GM21723 (cell line): ENCODE measurements at regions not wholly inside any gene's neighbourhood (a gene's known extent, or its start where the extent isn't known, plus 50 kb on each side); places are given as distances from the start of the nearest gene placed in this dataset.
"Not testable (repeated sequence)": the region's sequence is repeated elsewhere in the genome, so short reads cannot be mapped to it uniquely, and the experiment has no call there.

Experiments
- ATAC-seq: cut with Tn5 transposase; IDR thresholded peaks from one replicate; pipeline ENCODE4 v1.9.1; 2021; ENCODE audit warnings: mild to moderate bottlenecking, moderate library complexity; ENCODE audit not compliant: unreplicated experiment

DNA sequence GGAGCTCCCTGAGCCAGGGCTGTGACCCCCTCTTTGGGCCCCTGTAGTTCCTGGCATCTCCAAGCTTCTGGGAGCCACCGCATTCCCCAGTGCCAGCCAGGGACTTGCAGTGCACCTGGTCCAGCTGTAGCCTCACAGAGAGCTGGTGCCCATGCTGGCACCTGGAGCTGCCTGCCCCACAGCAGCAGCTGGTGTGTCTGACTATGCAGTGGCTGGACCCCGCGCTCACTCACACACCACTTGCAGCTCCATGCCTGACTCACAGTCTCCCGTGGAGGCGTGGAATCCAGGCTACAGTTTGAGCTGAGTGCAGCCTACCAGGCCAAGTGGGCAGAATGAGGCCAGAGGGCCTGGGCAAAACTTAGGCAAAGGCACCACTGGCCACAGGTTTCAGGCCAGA, 102.2 kb upstream of the NAMPT start:
- ATAC-seq = no peak

DNA sequence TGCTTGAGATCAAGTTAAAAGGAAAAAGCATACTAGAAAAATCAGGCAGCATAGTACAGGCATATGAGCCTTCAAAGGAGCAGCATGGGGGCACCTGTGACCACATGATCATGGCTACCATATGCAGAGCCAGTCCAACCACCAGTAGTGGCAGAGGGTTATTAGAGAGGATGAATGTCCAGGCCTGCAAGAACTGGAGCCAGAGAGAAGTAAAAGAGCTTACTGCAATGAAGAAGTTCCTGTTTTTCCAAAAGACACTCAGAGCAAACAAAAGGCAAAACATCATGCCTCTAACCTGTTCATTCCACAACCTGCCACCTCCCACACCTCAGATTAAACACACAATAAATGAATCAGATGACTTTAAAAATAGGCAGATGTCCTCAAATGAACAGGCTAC, 99.6 kb upstream of the NAMPT start:
- no peak for ATAC-seq

DNA sequence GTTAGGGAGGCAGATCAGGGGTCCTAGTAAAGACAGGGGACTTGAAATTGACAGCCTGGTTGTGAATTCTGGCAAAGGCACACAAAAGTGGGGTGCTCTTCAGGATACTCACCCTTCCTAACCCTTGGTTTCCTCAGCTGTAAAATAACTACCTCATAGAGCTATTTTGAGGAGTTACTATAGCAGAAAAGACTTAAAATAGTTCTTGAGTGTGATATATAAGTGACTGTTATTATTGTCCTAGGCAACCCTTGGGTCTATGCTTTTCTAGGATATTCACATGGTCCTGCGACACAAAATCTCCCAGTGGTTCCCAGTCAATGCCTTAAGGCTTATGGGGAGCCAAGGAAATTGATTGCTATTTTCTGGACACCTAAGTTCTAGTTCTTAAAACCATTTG, 98.1 kb upstream of the NAMPT start:
- ATAC-seq = no peak

GRCh38 chr7:106382129-106382528, 97.3 kb upstream of the NAMPT start:
- no peak for ATAC-seq

GRCh38 chr7:106381252-106381651, 96.5 kb upstream of the NAMPT start:
- ATAC-seq = no peak

DNA sequence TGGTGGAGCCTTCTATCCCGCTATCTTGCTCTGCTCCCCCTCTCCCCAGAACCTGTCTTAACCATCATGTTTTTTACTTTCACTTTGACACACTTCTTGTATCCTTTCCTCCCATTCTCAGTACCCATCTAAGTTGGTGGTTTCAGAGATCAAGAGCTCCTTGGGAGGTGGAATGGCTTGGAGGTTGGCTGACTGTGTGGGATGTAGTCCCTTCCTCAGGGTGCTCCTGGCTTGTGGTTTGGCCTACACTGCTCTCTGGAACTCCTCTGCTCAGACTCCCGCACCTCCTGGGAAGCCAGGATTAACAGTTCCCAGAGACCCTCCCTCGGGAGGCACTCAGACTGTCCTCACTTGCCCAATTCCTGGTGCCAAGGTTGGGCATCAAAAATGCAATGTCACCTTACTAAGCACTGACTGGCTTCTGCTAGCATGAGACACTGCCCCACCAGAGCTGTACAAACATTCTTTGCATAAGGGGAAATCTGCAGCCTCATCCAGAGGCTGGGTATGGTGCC, 93.1 kb upstream of the NAMPT start:
- ATAC-seq = no peak

DNA sequence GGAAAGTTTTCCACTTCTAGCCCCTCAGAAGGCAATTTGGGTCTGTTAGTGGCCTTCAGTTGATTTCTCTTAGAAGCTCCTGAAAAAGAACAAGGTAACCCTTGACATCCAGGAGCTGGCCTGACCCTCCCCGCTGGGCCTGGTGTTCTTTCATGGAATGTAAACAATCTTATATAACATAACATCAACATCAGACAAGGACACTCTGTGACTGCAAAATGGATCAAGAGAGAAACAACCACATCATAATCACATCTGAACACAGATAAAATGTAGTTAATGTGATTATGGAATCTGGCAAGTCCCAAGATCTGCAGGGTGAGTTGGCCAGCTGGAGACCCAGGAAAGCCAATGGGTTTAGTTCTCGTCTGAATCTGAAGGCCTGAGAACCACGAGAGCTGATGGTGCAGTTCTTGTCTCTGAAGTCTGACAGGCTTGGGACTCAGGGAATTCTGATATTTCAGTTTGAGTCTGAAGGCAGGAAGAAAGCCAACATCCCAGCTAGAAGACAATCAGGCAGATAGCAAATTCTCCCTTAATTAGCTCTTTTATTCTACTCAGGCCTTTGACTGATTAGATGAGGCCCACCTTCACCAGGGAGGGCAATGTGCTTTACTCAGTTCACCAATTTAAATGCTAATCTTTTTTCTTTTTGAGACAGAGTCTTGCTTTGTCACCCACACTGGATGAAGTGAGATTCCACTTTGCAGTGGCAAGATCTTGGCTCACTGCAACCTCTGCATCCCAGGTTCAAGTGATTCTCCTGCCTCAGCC, 91.4 kb upstream of the NAMPT start:
- ATAC-seq = no peak

DNA sequence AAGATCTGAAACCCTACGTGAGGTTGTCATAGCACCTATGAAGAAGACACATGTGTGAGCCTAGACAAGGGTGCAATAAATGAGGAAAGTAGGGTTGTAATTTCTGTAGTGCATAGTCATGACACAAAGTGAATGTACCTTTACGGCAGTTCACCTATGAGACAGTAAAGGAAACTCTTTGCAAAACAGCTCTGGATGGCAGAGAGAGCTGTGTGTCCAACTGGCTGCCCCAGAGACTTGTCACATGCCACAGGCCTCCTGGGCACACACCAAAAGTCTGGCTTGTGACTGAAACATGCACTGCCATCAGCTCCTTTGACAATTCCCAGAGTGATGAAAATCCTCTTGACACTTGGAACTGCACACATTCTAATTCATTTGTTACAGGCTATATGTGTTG, 90.7 kb upstream of the NAMPT start:
- ATAC-seq = no peak

DNA sequence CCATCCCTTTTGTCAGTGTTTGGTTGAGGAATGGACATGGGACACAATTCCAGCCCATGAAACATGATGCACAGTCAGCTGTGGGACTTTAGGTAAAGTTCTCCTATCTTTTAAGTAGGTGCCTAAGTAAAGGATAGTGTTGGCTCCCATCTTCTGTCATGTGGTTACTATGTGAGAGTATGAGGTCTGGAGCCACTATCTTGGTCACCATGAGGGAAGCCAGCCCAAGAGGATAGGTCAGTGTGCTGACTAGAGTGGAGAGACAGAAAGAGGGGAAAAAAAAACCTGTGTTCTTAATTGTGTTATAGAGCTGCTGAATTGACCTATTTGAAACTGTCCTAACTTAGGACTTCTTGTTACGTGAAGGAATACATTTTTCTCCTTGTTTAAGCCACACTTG, 89.7 kb upstream of the NAMPT start:
- ATAC-seq = no peak

- ATAC-seq = no peak
Measured at GRCh38 chr7:106372595-106373318, 88.0 kb upstream of the NAMPT start.

DNA sequence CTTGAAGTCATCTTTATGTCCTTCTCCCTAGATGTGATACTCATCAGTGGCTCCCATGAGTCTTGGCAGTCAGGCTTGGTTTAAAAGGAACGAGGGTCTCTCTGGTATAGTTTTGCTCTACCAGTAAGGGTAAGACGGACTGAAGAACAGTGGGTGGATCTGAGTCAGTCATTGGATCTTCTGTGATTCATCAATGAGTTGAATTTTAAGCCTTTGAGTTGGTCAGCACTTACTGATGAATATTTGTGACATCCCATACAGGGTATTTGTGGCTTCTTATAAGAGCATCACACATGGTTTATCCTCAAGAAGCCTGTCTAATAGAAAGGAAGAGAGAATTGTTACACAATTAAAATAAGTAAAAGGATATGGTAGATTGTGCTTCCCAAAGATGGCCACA, 87.3 kb upstream of the NAMPT start:
- ATAC-seq = no peak

DNA sequence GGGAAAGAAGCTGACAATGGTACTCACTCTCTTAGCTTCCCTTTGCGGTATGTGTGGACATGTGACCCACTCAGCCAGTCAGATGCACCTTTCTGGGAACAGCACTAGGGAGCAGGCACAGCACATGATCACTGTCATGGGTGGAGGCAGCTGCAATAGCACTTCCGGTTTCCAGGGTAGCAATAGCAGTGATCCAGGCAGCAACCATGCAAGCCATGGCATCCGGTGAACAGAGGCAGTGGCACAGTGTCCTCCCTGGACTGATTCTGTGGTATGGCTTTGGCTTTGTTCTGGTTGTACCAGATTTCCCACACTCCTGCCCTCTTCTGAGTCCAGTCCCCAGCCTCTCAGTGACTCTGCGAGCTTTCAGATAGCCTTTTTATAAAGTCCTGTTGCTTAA, 86.8 kb upstream of the NAMPT start:
- no peak for ATAC-seq

- no peak for ATAC-seq
Measured at GRCh38 chr7:106370542-106370941, 85.8 kb upstream of the NAMPT start.

DNA sequence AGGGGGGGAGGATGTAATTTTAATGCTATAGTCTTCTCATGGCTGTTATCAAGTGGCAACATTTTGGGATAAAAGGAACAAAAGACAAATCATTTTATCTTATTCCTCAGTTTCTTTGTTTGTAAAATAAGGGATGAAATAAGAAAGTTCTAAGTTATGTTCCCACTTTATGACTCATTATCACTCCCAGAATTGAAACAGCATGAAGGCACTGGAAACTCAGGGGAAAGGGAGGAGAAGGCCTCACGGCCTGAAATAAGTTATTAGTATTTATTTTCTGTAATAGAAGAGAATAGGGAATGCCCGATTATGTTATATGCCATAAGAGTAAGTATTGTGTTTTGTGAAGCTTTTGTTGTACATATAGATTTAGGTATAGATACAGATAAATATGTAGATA, 85.0 kb upstream of the NAMPT start:
- no peak for ATAC-seq

GRCh38 chr7:106369352-106369751, 84.6 kb upstream of the NAMPT start:
- no peak for ATAC-seq

DNA sequence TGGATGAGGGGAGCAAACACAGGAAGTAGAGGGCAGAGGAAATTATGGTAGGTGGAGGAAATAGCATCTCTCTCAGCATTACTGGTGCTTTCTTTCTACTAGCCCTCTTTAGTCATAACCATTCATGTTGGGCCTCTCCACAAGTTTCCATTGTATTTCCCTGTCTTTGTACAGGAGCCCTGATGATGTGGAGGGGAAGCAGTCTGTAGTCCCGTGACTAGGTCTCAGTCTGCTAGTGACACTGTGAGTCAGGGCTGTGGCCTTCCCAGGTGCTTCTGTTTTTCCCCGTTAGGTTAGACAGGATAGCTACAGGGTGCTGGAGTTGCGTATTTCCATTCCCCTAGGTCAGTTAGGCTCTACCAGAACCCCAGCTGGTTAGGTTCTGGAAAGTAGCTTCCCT, 82.9 kb upstream of the NAMPT start:
- no peak for ATAC-seq

- no peak for ATAC-seq
Measured at GRCh38 chr7:106367018-106367420, 82.2 kb upstream of the NAMPT start.

- ATAC-seq = peak; percentile 88
Measured at GRCh38 chr7:106365252-106366005, 80.6 kb upstream of the NAMPT start.

DNA sequence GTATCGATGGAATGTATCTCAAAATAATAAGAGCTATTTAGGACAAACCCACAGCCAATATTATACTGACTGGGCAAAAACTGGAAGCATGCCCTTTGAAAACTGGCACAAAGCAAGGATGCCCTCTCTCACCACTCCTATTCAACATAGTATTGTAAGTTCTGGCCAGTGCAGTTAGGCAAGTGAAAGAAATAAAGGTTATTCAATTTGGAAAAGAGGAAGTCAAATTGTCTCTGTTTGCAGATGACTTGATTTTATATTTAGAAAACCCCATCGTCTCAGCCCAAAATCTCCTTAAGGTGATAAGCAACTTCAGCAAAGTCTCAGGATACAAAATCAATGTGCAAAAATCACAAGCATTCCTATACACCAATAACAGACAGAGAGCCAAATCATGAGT, 77.7 kb upstream of the NAMPT start:
- ATAC-seq = not testable (repeated sequence)

GRCh38 chr7:106358103-106358663, 73.4 kb upstream of the NAMPT start:
- peak; percentile 52 for ATAC-seq

- no peak for ATAC-seq
Measured at GRCh38 chr7:106357675-106358074, 72.9 kb upstream of the NAMPT start.
